Stimulated activated CD8-positive, alpha-beta memory T cell treated with anti-CD3 and anti-CD28 coated beads, Interleukin-15, amount 100 ng/mL, for 1 hour (primary cell): ENCODE measurements at regions not wholly inside any gene's neighbourhood (a gene's known extent, or its start where the extent isn't known, plus 50 kb on each side); places are given as distances from the start of the nearest gene placed in this dataset.

Experiments used
- DNase-seq: peaks from one replicate; pipeline ENCODE4 v3.0.0-alpha.2; 2020; ENCODE audit warnings: low read depth

- no peak for DNase-seq
Measured at GRCh38 chr10:78516756-78517155, 483.1 kb downstream of the RPS24 start.

- no peak for DNase-seq
Measured at GRCh38 chr10:78518224-78518623, 484.6 kb downstream of the RPS24 start.

GRCh38 chr10:78520737-78521430 lies 487.2 kb downstream of the RPS24 start:
- no peak for DNase-seq

GRCh38 chr10:78523453-78523852 lies 489.8 kb downstream of the RPS24 start:
- no peak for DNase-seq

GRCh38 chr10:78524342-78524741 lies 490.7 kb downstream of the RPS24 start:
- no peak for DNase-seq

GRCh38 chr10:78524941-78525340 lies 491.3 kb downstream of the RPS24 start:
- no peak for DNase-seq

- DNase-seq: no peak
Measured at GRCh38 chr10:78526347-78526746, 492.7 kb downstream of the RPS24 start.

GRCh38 chr10:78527296-78527695 lies 493.6 kb downstream of the RPS24 start:
- DNase-seq: no peak

- DNase-seq: no peak
Measured at GRCh38 chr10:78528749-78529204, 495.1 kb downstream of the RPS24 start.

- no peak for DNase-seq
Measured at GRCh38 chr10:78529262-78529661, 495.6 kb downstream of the RPS24 start.

- no peak for DNase-seq
Measured at GRCh38 chr10:78531088-78531487, 497.4 kb downstream of the RPS24 start.

- no peak for DNase-seq
Measured at GRCh38 chr10:78532480-78533042, 498.9 kb downstream of the RPS24 start.

- no peak for DNase-seq
Measured at GRCh38 chr10:78533098-78533497, 499.4 kb downstream of the RPS24 start.

- DNase-seq: no peak
Measured at GRCh38 chr10:78533776-78534175, 500.1 kb downstream of the RPS24 start.

- DNase-seq: no peak
Measured at GRCh38 chr10:78535716-78536218, 502.1 kb downstream of the RPS24 start.

GRCh38 chr10:78537018-78537417 lies 503.4 kb downstream of the RPS24 start:
- DNase-seq: no peak

- DNase-seq: no peak
Measured at GRCh38 chr10:78539247-78539766, 505.6 kb downstream of the RPS24 start.

- no peak for DNase-seq
Measured at GRCh38 chr10:78540355-78541076, 506.9 kb downstream of the RPS24 start.

GRCh38 chr10:78541481-78542140 lies 507.9 kb downstream of the RPS24 start:
- DNase-seq: no peak

- DNase-seq: no peak
Measured at GRCh38 chr10:78542141-78542489, 508.5 kb downstream of the RPS24 start.

GRCh38 chr10:78542521-78542920 lies 508.9 kb downstream of the RPS24 start:
- no peak for DNase-seq

GRCh38 chr10:78543031-78543748 lies 509.5 kb downstream of the RPS24 start:
- no peak for DNase-seq
